Body of pancreas (tissue), 4 donors: ENCODE measurements at regions not wholly inside any gene's neighbourhood (a gene's known extent, or its start where the extent isn't known, plus 50 kb on each side); places are given as distances from the start of the nearest gene placed in this dataset.

Experiments
- ATAC-seq: fragments of 150-250 bp; one replicate; pipeline ENCODE4 v1.9.1; 2016
- DNase-seq, 4 donors: peaks; one replicate each; pipeline ENCODE4 v3.0.0-alpha.2; 2019
- H3K27ac ChIP-seq, 4 donors: fragments of 200-600 bp; sonication (generic); 1 replicate in 3 of 4; 2 replicates in 1 of 4; pipeline versions ENCODE4 v1.5.1 to v1.6.1; 2016 to 2019; ENCODE audit warnings: mild to moderate bottlenecking in 1 of 4, mixed read lengths in 1 of 4, moderate library complexity in 1 of 4
- H3K27me3 ChIP-seq, 2 donors: fragments of 200-600 bp; sonication (generic); one replicate each; pipeline ENCODE4 v1.6.0; 2016; ENCODE audit warnings: mild to moderate bottlenecking in 1 of 2
- H3K36me3 ChIP-seq, 2 donors: fragments of 200-600 bp; sonication (generic); replicated peaks in 1 of 2; 2 replicates each; pipeline ENCODE4 v1.5.1; 2016; ENCODE audit warnings: low read depth in 2 of 2; ENCODE audit not compliant: insufficient read depth in 1 of 2
- H3K4me1 ChIP-seq: fragments of 200-600 bp; sonication (generic); one replicate; pipeline ENCODE4 v1.6.0; 2016
- H3K4me3 ChIP-seq, 2 donors: fragments of 200-600 bp; sonication (generic); 1 replicate in 1 of 2; 2 replicates in 1 of 2; pipeline ENCODE4 v1.5.1; 2016 to 2019
- H3K9me3 ChIP-seq, 3 donors: fragments of 200-600 bp; sonication (generic); 1 replicate in 2 of 3; 2 replicates in 1 of 3; pipeline ENCODE4 v1.5.1; 2016
- CTCF ChIP-seq, 7 experiments: fragments of 450-650 bp in 4 of 7; fragments of 200-600 bp in 3 of 7; sonication (generic) in 3 of 7; IDR thresholded peaks; one replicate each; pipeline ENCODE4 v1.5.1; 2016 to 2019; ENCODE audit warnings: antibody characterized with exemption in 7 of 7
- POLR2A ChIP-seq, 3 donors: fragments of 450-650 bp; IDR thresholded peaks; one replicate each; pipeline ENCODE4 v1.6.1; 2016; ENCODE audit warnings: antibody characterized with exemption in 3 of 3, mild to moderate bottlenecking in 2 of 3
- WGBS, 2 donors: methylation state at CpG; one replicate each; pipeline ENCODE4 v1.1.5; 2017; 5-methylcytosine and 5-hydroxymethylcytosine counted together
- intact Hi-C: fragments of 100-400 bp; cut with DNase I; formaldehyde crosslinking; loops from one replicate; pipeline ENCODE4 v1.15.1; 2023

GRCh38 chr15:31537770-31538592 lies 211.3 kb downstream of the KLF13 start:
- DNase-seq (no peak), ATAC-seq (no peak)
- no peak for TF ChIP-seq CTCF (IDR thresholded peaks at IDR 0.05)
- no peak for TF ChIP-seq POLR2A (IDR thresholded peaks at IDR 0.05)
- no peak overlapping the region for H3K27ac ChIP-seq
- H3K36me3 ChIP-seq: no peaks in the 10 kb centered on the region
- H3K4me1 ChIP-seq: no peaks in the 10 kb centered on the region
- H3K9me3 ChIP-seq: no peaks in the 10 kb centered on the region
- H3K27me3 ChIP-seq: no peaks in the 10 kb centered on the region
- no peak overlapping the region for H3K4me3 ChIP-seq
- intact Hi-C loops: no loop called here
- 87 to 94% methylated on average over 10 to 14 of the region's 14 CpGs for WGBS, 2 donors

GRCh38 chr15:31540633-31541032 lies 214.0 kb downstream of the KLF13 start:
- 96 to 99% methylated on average over 2 of the region's 2 CpGs for WGBS, 2 donors

GRCh38 chr15:31544361-31544760 lies 217.7 kb downstream of the KLF13 start:
- ATAC-seq: no peak
- H3K27ac ChIP-seq: no peak overlapping the region
- no peak for DNase-seq
- H3K27me3 ChIP-seq: no peaks in the 10 kb centered on the region
- H3K36me3 ChIP-seq: no peaks in the 10 kb centered on the region
- no peaks in the 10 kb centered on the region for H3K9me3 ChIP-seq
- intact Hi-C loops: no loop called here
- H3K4me3 ChIP-seq: no peak overlapping the region
- TF ChIP-seq POLR2A (IDR thresholded peaks at IDR 0.05) (no peak), CTCF (IDR thresholded peaks at IDR 0.05) (no peak)
- no peaks in the 10 kb centered on the region for H3K4me1 ChIP-seq

More at GRCh38 chr15:31540633-31541032, 214.0 kb downstream of the KLF13 start:
- no peaks in the 10 kb centered on the region for H3K9me3 ChIP-seq
- TF ChIP-seq CTCF (IDR thresholded peaks at IDR 0.05): no peak
- no peak for TF ChIP-seq POLR2A (IDR thresholded peaks at IDR 0.05)
- ATAC-seq (no peak), DNase-seq (no peak)
- intact Hi-C loops: no loop called here
- no peaks in the 10 kb centered on the region for H3K4me1 ChIP-seq
- no peaks in the 10 kb centered on the region for H3K36me3 ChIP-seq
- H3K27ac ChIP-seq: no peak overlapping the region
- no peak overlapping the region for H3K4me3 ChIP-seq
- H3K27me3 ChIP-seq: no peaks in the 10 kb centered on the region

- no peaks in the 10 kb centered on the region for H3K27me3 ChIP-seq
- DNase-seq: no peak
- intact Hi-C loops: no loop called here
- no peak overlapping the region for H3K27ac ChIP-seq
- no peak overlapping the region for H3K4me3 ChIP-seq
- no peaks in the 10 kb centered on the region for H3K4me1 ChIP-seq
- no peak for ATAC-seq
- no peaks in the 10 kb centered on the region for H3K9me3 ChIP-seq
- H3K36me3 ChIP-seq: no peaks in the 10 kb centered on the region
- no peak for TF ChIP-seq POLR2A (IDR thresholded peaks at IDR 0.05)
- no peak for TF ChIP-seq CTCF (IDR thresholded peaks at IDR 0.05)
Observed at GRCh38 chr15:31545257-31545656, 218.6 kb downstream of the KLF13 start.
